ENCODE measurements at regions not wholly inside any gene's neighbourhood (a gene's known extent, or its start where the extent isn't known, plus 50 kb on each side); places are given as distances from the start of the nearest gene placed in this dataset.

DNA sequence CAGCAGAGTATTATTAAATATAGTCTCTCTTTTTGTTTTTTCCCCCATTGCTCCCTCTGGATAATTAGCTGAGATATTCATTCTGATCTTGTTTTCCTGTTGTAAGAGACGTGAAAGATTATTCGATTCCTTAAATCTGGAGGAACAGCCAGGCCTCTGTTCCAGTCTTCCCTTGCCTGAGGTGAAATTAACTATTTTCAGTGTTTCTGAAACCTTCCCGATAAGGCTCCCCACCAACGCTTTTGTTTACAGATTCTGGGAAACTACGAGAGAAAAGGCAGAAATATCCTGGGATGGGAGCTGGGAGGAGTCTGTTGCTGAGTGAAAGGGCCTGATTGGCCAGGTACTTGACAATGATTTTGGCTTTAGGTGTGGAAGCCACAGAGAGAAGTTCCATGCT is 63.6 kb upstream of the AGR3 start:
- TF ChIP-seq, protein P1, sequence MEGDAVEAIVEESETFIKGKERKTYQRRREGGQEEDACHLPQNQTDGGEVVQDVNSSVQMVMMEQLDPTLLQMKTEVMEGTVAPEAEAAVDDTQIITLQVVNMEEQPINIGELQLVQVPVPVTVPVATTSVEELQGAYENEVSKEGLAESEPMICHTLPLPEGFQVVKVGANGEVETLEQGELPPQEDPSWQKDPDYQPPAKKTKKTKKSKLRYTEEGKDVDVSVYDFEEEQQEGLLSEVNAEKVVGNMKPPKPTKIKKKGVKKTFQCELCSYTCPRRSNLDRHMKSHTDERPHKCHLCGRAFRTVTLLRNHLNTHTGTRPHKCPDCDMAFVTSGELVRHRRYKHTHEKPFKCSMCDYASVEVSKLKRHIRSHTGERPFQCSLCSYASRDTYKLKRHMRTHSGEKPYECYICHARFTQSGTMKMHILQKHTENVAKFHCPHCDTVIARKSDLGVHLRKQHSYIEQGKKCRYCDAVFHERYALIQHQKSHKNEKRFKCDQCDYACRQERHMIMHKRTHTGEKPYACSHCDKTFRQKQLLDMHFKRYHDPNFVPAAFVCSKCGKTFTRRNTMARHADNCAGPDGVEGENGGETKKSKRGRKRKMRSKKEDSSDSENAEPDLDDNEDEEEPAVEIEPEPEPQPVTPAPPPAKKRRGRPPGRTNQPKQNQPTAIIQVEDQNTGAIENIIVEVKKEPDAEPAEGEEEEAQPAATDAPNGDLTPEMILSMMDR (IDR thresholded peaks at IDR 0.05) = no peak
- TF ChIP-seq POLR2A (IDR thresholded peaks at IDR 0.05) = no peak

Measured in uterus (tissue), 2 donors.